Esophagus squamous epithelium (tissue), 5 donors: ENCODE measurements at regions not wholly inside any gene's neighbourhood (a gene's known extent, or its start where the extent isn't known, plus 50 kb on each side); places are given as distances from the start of the nearest gene placed in this dataset.
A peak's percentile ranks its signal among the peaks of the same experiment; 100 is the strongest.

Source experiments
- DNase-seq: peaks from one replicate; lab custom pipeline; 2025; lab: John Stamatoyannopoulos, UW
- H3K27ac ChIP-seq, 4 donors: fragments of 200-600 bp; sonication (generic); one replicate each; pipeline ENCODE4 v1.5.1; 2016 to 2019; ENCODE audit warnings: mild to moderate bottlenecking in 1 of 4
- H3K27me3 ChIP-seq, 4 donors: fragments of 200-600 bp; sonication (generic); 1 replicate in 3 of 4; 2 replicates in 1 of 4; pipeline versions ENCODE4 v1.5.1 to v1.6.0; 2017 to 2021; ENCODE audit warnings: antibody characterized with exemption in 1 of 4
- H3K36me3 ChIP-seq, 3 donors: fragments of 200-600 bp; sonication (generic); one replicate each; pipeline ENCODE4 v1.5.1; 2016 to 2019
- H3K4me1 ChIP-seq, 3 donors: fragments of 200-600 bp; sonication (generic); one replicate each; pipeline ENCODE4 v1.5.1; 2017 to 2019
- H3K4me3 ChIP-seq, 4 donors: fragments of 200-600 bp; sonication (generic); 1 replicate in 3 of 4; 2 replicates in 1 of 4; pipeline ENCODE4 v1.5.1; 2016 to 2019; ENCODE audit warnings: mild to moderate bottlenecking in 2 of 4, moderate library complexity in 1 of 4
- H3K9me3 ChIP-seq, 3 donors: fragments of 200-600 bp; sonication (generic); one replicate each; pipeline ENCODE4 v1.5.1; 2016 to 2019
- POLR2A ChIP-seq, 4 donors: fragments of 450-650 bp; IDR thresholded peaks; one replicate each; pipeline ENCODE4 v1.6.1; 2017; ENCODE audit warnings: antibody characterized with exemption in 4 of 4, mild to moderate bottlenecking in 4 of 4, moderate library complexity in 3 of 4
- WGBS, 2 donors: methylation state at CpG; one replicate each; pipeline ENCODE4 v1.1.5; 2018; 5-methylcytosine and 5-hydroxymethylcytosine counted together
- intact Hi-C: fragments of 100-400 bp; cut with DNase I; formaldehyde crosslinking; loops from one replicate; pipeline ENCODE4 v1.15.0; 2022
- TF ChIP-seq, protein P1 (sequence below), 6 experiments: fragments of 450-650 bp in 4 of 6; fragments of 200-600 bp in 2 of 6; sonication (generic) in 2 of 6; IDR thresholded peaks; one replicate each; pipeline ENCODE4 v1.5.1; 2016 to 2019; ENCODE audit warnings: antibody characterized with exemption in 6 of 6, mild to moderate bottlenecking in 4 of 6, moderate library complexity in 4 of 6
- donor health status: DM: yes; HTN: yes; CAD: no.

DNA sequence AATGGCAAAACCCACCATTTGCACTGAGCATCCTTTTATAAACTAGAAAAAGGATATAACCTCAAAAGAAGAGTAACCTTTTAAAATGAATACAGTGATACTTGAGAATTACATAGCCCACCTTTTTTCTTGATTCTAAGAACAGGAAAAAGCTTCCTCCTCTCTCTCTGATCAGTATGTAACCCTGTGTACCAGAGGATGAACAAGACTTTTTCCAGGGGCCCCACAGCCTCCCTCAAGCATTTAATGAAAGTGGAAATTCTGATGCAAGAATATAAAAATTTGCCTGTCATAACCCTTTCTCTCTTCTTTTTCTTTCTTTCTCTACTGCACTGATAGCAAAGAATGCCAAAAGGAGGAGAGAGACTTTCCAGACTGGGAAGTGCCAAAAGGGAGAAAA lies 64.2 kb upstream of the BTN3A2 start:
- Histone ChIP-seq H3K36me3 (no peaks in the 10 kb centered on the region), H3K27me3 (peaks cover 0 to 26% (median 0%) of the 10 kb centered on the region in 4 donors), H3K4me1 (peaks cover 0 to 14% (median 3%) of the 10 kb centered on the region in 3 donors), H3K9me3 (no peaks in the 10 kb centered on the region), H3K4me3 (no peak overlapping the region), H3K27ac (no peak overlapping the region)
- no peak for DNase-seq
- TF ChIP-seq, protein P1, sequence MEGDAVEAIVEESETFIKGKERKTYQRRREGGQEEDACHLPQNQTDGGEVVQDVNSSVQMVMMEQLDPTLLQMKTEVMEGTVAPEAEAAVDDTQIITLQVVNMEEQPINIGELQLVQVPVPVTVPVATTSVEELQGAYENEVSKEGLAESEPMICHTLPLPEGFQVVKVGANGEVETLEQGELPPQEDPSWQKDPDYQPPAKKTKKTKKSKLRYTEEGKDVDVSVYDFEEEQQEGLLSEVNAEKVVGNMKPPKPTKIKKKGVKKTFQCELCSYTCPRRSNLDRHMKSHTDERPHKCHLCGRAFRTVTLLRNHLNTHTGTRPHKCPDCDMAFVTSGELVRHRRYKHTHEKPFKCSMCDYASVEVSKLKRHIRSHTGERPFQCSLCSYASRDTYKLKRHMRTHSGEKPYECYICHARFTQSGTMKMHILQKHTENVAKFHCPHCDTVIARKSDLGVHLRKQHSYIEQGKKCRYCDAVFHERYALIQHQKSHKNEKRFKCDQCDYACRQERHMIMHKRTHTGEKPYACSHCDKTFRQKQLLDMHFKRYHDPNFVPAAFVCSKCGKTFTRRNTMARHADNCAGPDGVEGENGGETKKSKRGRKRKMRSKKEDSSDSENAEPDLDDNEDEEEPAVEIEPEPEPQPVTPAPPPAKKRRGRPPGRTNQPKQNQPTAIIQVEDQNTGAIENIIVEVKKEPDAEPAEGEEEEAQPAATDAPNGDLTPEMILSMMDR (IDR thresholded peaks at IDR 0.05), result no peak
- intact Hi-C loops, result no loop called here

DNA sequence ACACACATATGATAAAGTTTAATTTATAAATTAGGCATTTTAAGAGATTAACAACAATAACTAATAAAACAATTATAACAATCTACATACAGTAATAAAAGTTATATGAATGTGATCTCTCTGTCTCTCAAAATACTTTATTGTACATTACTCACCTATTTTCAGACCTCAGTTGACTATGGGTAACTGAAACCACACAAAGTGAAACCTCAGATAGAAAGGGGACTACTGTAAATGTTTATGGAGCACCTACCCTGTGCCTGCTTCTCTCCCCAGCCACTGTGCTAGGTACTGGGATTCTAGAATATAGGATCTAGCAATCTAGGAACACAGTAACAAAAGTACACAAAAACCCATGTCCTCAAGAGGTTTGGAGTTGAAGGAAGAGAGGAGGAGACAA lies 63.4 kb upstream of the BTN3A2 start:
- H3K27ac ChIP-seq, result no peak overlapping the region
- H3K4me3 ChIP-seq, result no peak overlapping the region
- intact Hi-C loops, result no loop called here
- peaks cover 0 to 25% (median 0%) of the 10 kb centered on the region in 4 donors for H3K27me3 ChIP-seq
- DNase-seq, result no peak
- no peaks in the 10 kb centered on the region for H3K36me3 ChIP-seq
- H3K4me1 ChIP-seq, result peaks cover 0 to 10% (median 0%) of the 10 kb centered on the region in 3 donors
- no peak for TF ChIP-seq POLR2A (IDR thresholded peaks at IDR 0.05)
- TF ChIP-seq, protein P1 (IDR thresholded peaks at IDR 0.05), result no peak
- H3K9me3 ChIP-seq, result no peaks in the 10 kb centered on the region

DNA sequence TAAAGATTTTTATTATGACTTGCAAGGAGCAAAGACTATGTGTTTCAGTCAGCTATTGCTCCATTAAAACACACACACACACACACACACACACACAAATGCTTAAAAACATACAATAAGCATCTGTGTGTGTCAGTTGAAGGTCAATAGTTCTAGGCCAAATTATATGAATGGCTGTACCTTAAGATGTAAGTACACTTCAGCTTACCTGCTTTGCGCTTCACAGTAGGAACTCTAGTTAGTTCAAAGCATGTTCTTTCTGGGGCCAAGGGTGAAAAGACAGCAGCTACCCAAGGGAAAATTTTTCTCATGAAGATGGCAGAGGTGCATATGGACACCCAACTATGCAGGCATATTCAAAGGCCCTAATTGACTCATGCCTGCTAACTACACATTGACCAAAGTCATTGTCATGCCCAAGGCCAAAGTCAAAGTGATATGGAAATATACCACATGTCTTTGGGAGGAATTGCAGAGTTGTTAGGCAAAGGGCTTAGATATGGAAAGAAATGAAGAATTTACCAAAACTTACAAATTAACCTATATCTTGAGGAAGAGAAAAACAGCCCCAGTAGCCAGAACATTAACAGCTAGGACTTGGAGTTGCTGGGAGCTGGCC lies 61.9 kb upstream of the BTN3A2 start:
- intact Hi-C loops, result no loop called here
- TF ChIP-seq POLR2A (IDR thresholded peaks at IDR 0.05), result no peak
- TF ChIP-seq, protein P1 (IDR thresholded peaks at IDR 0.05), result no peak
- Histone ChIP-seq H3K27me3 (peaks cover 0 to 12% (median 0%) of the 10 kb centered on the region in 4 donors), H3K4me1 (peaks cover 0 to 10% (median 0%) of the 10 kb centered on the region in 3 donors), H3K36me3 (no peaks in the 10 kb centered on the region), H3K4me3 (no peak overlapping the region), H3K9me3 (no peaks in the 10 kb centered on the region), H3K27ac (no peak overlapping the region)
- no peak for DNase-seq
- WGBS, 2 donors, result 100% methylated on average over 1 of the region's 1 CpG

DNA sequence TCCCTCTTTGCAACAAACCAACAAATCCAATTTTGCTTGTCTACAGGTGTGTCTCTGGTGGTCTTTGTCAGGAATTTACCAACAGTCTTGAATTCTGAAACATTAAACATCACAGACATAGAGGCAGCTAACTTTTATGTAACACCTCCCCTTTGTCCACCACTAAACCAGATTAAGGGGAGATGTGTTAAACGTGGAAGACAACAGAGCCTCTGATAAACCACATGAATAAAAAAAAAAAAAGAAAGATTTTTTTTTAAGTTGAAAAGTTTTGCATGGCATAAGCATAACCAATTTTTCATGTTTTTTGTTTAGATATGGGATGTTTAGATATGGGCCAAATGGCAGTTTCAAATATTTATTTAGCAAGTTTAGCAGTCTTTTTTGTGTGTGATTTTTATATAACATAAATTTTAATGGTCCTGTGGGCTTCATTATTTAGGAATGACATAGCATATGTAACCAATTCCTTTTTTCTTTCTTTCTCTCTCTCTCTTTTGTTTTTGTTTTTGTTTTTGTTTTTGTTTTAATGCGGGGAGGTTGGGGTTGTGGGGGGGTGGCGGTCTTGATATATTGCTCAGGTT lies 60.7 kb upstream of the BTN3A2 start:
- no peak for DNase-seq
- Histone ChIP-seq H3K27ac (peak overlapping the region in 2 of 4 donors; percentile 77 to 78), H3K9me3 (no peaks in the 10 kb centered on the region), H3K4me1 (peaks cover 0 to 10% (median 0%) of the 10 kb centered on the region in 3 donors), H3K27me3 (peaks cover 0 to 6% (median 0%) of the 10 kb centered on the region in 4 donors), H3K4me3 (peak overlapping the region; percentile 5 to 53 (median 40)), H3K36me3 (no peaks in the 10 kb centered on the region)
- intact Hi-C loops, result no loop called here
- WGBS, 2 donors, result 46 to 59% methylated on average over 3 of the region's 3 CpGs
- TF ChIP-seq, protein P1 (IDR thresholded peaks at IDR 0.05), result no peak
- no peak for TF ChIP-seq POLR2A (IDR thresholded peaks at IDR 0.05)

DNA sequence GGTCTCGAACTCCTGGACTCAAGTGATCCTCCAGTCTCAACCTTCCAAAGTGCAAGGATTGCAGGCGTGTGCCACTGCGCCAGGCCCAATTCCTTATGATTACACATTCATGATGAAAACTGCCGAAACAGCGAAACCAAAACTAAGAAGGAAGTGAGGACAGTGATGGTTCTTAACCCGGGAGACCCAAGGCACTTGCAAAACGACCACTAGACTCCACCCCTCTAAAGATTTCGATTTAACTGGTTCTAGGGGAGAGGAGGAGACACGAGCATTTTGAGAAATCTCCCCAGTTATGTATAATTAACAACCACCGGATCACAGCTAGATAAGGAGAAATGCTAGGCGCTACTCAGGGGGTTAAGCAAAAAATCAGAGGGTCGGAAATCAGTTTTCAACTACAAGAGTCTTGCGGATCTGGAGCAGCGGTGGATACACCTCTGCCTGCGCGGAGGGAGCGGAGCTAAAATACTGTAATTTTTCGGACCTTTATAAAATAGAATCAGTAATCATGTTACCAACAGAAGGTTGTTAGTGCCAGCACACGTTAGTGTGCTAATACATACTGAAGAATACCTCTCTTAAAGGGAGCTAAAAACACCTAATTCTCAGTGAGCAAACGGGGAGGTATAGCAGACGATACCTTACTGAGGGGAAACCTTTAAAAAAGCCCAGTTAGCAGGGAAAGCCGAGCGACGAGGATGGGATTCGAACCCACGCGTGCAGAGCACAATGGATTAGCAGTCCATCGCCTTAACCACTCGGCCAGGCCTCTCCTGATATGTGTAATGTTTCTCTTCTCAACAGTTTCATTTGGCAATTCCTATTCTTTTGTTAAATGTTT lies 60.0 kb upstream of the BTN3A2 start:
- H3K27ac ChIP-seq, result peak overlapping the region in 3 of 4 donors; percentile 70 to 78 (median 77)
- no peaks in the 10 kb centered on the region for H3K9me3 ChIP-seq
- H3K4me1 ChIP-seq, result peaks cover 0 to 10% (median 0%) of the 10 kb centered on the region in 3 donors
- no peaks in the 10 kb centered on the region for H3K36me3 ChIP-seq
- peak overlapping the region; percentile 5 to 53 (median 40) for H3K4me3 ChIP-seq
- DNase-seq, result no peak
- intact Hi-C loops, result no loop called here
- peaks cover 0 to under 1% (median 0%) of the 10 kb centered on the region in 4 donors for H3K27me3 ChIP-seq
- WGBS, 2 donors, result 35 to 48% methylated on average over 25 to 29 of the region's 29 CpGs
- TF ChIP-seq, protein P1 (IDR thresholded peaks at IDR 0.05), result no peak
- TF ChIP-seq POLR2A (IDR thresholded peaks at IDR 0.05), result peak in 2 of 4 donors; percentile 21 to 31
